ENCODE measurements at regions not wholly inside any gene's neighbourhood (a gene's known extent, or its start where the extent isn't known, plus 50 kb on each side); places are given as distances from the start of the nearest gene placed in this dataset.

DNA sequence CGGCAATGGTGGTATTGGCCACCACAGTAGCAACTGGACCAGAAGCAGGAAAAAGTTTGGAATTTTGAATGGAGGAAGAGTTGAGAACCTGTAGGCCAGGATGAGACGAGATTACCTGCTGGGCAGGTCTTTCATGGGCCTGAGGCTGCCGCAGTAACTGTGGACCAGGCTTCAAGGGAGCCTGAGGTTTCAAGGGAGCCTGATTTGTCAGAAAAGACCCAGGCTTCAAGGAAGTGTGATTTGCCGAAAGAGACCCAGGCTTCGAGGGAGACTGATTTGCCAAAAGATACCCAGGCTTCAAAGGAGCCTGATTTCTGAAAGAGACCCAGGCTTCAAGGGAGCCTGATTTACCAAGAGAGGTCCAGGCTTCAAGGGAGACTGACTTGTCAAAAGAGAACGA, 66.6 kb upstream of the ARL4D start:
- peaks cover 2% of the 10 kb centered on the region for H3K4me1 ChIP-seq (ENCODE audit: control insufficient read depth, insufficient read depth, low read depth, low read length)
- H3K27ac ChIP-seq (ENCODE audit: low read length, poor library complexity, severe bottlenecking): no peak overlapping the region
- no peaks in the 10 kb centered on the region for H3K79me1 ChIP-seq (replicated peaks; ENCODE audit: low read length, poor library complexity, severe bottlenecking)
- no peak overlapping the region for H3K14ac ChIP-seq (ENCODE audit: low read length in 2 of 2)
- H3K9me3 ChIP-seq (ENCODE audit: control insufficient read depth, low read length): no peaks in the 10 kb centered on the region
- H4K8ac ChIP-seq (ENCODE audit: low read length): no peak overlapping the region
- no peak overlapping the region for H2BK5ac ChIP-seq (ENCODE audit: low read depth, low read length, poor library complexity, severe bottlenecking)
- H3K36me3 ChIP-seq (ENCODE audit: control insufficient read depth in 1 of 2, insufficient read depth in 2 of 2, low read depth in 1 of 2, low read length in 2 of 2): no peaks in the 10 kb centered on the region
- no peak overlapping the region for H3K23ac ChIP-seq (ENCODE audit: low read length in 2 of 2)
- no peak overlapping the region for H2AFZ ChIP-seq (ENCODE audit: low read depth, low read length)
- H4K91ac ChIP-seq (ENCODE audit: low read length): no peak overlapping the region
- H3K9ac ChIP-seq (ENCODE audit: low read length): no peak overlapping the region
- no peak overlapping the region for H2BK120ac ChIP-seq (ENCODE audit: low read depth, low read length)
- no peak overlapping the region for H3K4me2 ChIP-seq (ENCODE audit: low read length, poor library complexity, severe bottlenecking)
- no peak overlapping the region for H3K4me3 ChIP-seq (ENCODE audit: insufficient read depth in 1 of 2, low read depth in 1 of 2, low read length in 2 of 2)
- peaks cover 0 to 5% of the 10 kb centered on the region in 2 experiments for H3K27me3 ChIP-seq (ENCODE audit: control insufficient read depth in 1 of 2, insufficient read depth in 1 of 2, low read length in 2 of 2)
- DNase-seq: no peak
- H2AK5ac ChIP-seq (ENCODE audit: low read length, severe bottlenecking): no peak overlapping the region
- H3K4ac ChIP-seq (ENCODE audit: low read depth in 1 of 2, low read length in 2 of 2): no peak overlapping the region
- 84% methylated on average over 6 of the region's 6 CpGs for WGBS
- H2BK15ac ChIP-seq (ENCODE audit: low read depth, poor library complexity, severe bottlenecking): no peak overlapping the region
- H3K18ac ChIP-seq (ENCODE audit: low read depth in 1 of 2, low read length in 2 of 2): no peak overlapping the region
- no peak overlapping the region for H2BK12ac ChIP-seq (ENCODE audit: low read length in 2 of 2)

- Histone ChIP-seq H3K4me2 (ENCODE audit: low read length, poor library complexity, severe bottlenecking) (no peak overlapping the region), H3K9me3 (ENCODE audit: control insufficient read depth, low read length) (no peaks in the 10 kb centered on the region), H3K36me3 (ENCODE audit: control insufficient read depth in 1 of 2, insufficient read depth in 2 of 2, low read depth in 1 of 2, low read length in 2 of 2) (no peaks in the 10 kb centered on the region), H2AFZ (ENCODE audit: low read depth, low read length) (no peak overlapping the region), H3K4me3 (ENCODE audit: insufficient read depth in 1 of 2, low read depth in 1 of 2, low read length in 2 of 2) (no peak overlapping the region), H2BK5ac (ENCODE audit: low read depth, low read length, poor library complexity, severe bottlenecking) (no peak overlapping the region), H2AK5ac (ENCODE audit: low read length, severe bottlenecking) (no peak overlapping the region), H3K23ac (ENCODE audit: low read length in 2 of 2) (no peak overlapping the region), H3K14ac (ENCODE audit: low read length in 2 of 2) (no peak overlapping the region), H2BK12ac (ENCODE audit: low read length in 2 of 2) (no peak overlapping the region), H3K9ac (ENCODE audit: low read length) (no peak overlapping the region), H2BK120ac (ENCODE audit: low read depth, low read length) (no peak overlapping the region), H3K18ac (ENCODE audit: low read depth in 1 of 2, low read length in 2 of 2) (no peak overlapping the region), H3K4ac (ENCODE audit: low read depth in 1 of 2, low read length in 2 of 2) (no peak overlapping the region), H3K79me1 (replicated peaks; ENCODE audit: low read length, poor library complexity, severe bottlenecking) (no peaks in the 10 kb centered on the region), H3K4me1 (ENCODE audit: control insufficient read depth, insufficient read depth, low read depth, low read length) (peaks cover 2% of the 10 kb centered on the region), H4K91ac (ENCODE audit: low read length) (no peak overlapping the region), H2BK15ac (ENCODE audit: low read depth, poor library complexity, severe bottlenecking) (no peak overlapping the region), H3K27ac (ENCODE audit: low read length, poor library complexity, severe bottlenecking) (no peak overlapping the region), H4K8ac (ENCODE audit: low read length) (no peak overlapping the region), H3K27me3 (ENCODE audit: control insufficient read depth in 1 of 2, insufficient read depth in 1 of 2, low read length in 2 of 2) (peaks cover 0 to 5% of the 10 kb centered on the region in 2 experiments)
- WGBS: 78% methylated on average over 11 of the region's 12 CpGs
- no peak for DNase-seq
These were observed 67.7 kb upstream of the ARL4D start for GRCh38 chr17:43330876-43331639.

- no peak overlapping the region for H3K27ac ChIP-seq (ENCODE audit: low read length, poor library complexity, severe bottlenecking)
- H3K9me3 ChIP-seq (ENCODE audit: control insufficient read depth, low read length): no peaks in the 10 kb centered on the region
- peaks cover 0 to 5% of the 10 kb centered on the region in 2 experiments for H3K27me3 ChIP-seq (ENCODE audit: control insufficient read depth in 1 of 2, insufficient read depth in 1 of 2, low read length in 2 of 2)
- H3K4me1 ChIP-seq (ENCODE audit: control insufficient read depth, insufficient read depth, low read depth, low read length): peaks cover 3% of the 10 kb centered on the region
- no peak overlapping the region for H2BK15ac ChIP-seq (ENCODE audit: low read depth, poor library complexity, severe bottlenecking)
- no peak overlapping the region for H2BK120ac ChIP-seq (ENCODE audit: low read depth, low read length)
- no peak for DNase-seq
- no peak overlapping the region for H3K9ac ChIP-seq (ENCODE audit: low read length)
- H3K14ac ChIP-seq (ENCODE audit: low read length in 2 of 2): no peak overlapping the region
- H3K4me3 ChIP-seq (ENCODE audit: insufficient read depth in 1 of 2, low read depth in 1 of 2, low read length in 2 of 2): no peak overlapping the region
- no peaks in the 10 kb centered on the region for H3K79me1 ChIP-seq (replicated peaks; ENCODE audit: low read length, poor library complexity, severe bottlenecking)
- 87% methylated on average over 6 of the region's 6 CpGs for WGBS
- no peak overlapping the region for H2BK5ac ChIP-seq (ENCODE audit: low read depth, low read length, poor library complexity, severe bottlenecking)
- H2AK5ac ChIP-seq (ENCODE audit: low read length, severe bottlenecking): no peak overlapping the region
- no peak overlapping the region for H4K91ac ChIP-seq (ENCODE audit: low read length)
- no peak overlapping the region for H3K4ac ChIP-seq (ENCODE audit: low read depth in 1 of 2, low read length in 2 of 2)
- H2BK12ac ChIP-seq (ENCODE audit: low read length in 2 of 2): no peak overlapping the region
- H3K23ac ChIP-seq (ENCODE audit: low read length in 2 of 2): no peak overlapping the region
- no peaks in the 10 kb centered on the region for H3K36me3 ChIP-seq (ENCODE audit: control insufficient read depth in 1 of 2, insufficient read depth in 2 of 2, low read depth in 1 of 2, low read length in 2 of 2)
- no peak overlapping the region for H4K8ac ChIP-seq (ENCODE audit: low read length)
- H3K4me2 ChIP-seq (ENCODE audit: low read length, poor library complexity, severe bottlenecking): no peak overlapping the region
- H2AFZ ChIP-seq (ENCODE audit: low read depth, low read length): no peak overlapping the region
- no peak overlapping the region for H3K18ac ChIP-seq (ENCODE audit: low read depth in 1 of 2, low read length in 2 of 2)
These were observed 69.6 kb upstream of the ARL4D start for GRCh38 chr17:43329183-43329582.

- no peaks in the 10 kb centered on the region for H3K79me1 ChIP-seq (replicated peaks; ENCODE audit: low read length, poor library complexity, severe bottlenecking)
- H3K4me2 ChIP-seq (ENCODE audit: low read length, poor library complexity, severe bottlenecking): no peak overlapping the region
- H3K27me3 ChIP-seq (ENCODE audit: control insufficient read depth in 1 of 2, insufficient read depth in 1 of 2, low read length in 2 of 2): peaks cover 0 to 5% of the 10 kb centered on the region in 2 experiments
- no peak for DNase-seq
- WGBS: 92% methylated on average over 3 of the region's 3 CpGs
- no peak overlapping the region for H2AFZ ChIP-seq (ENCODE audit: low read depth, low read length)
- no peak overlapping the region for H4K8ac ChIP-seq (ENCODE audit: low read length)
- no peak overlapping the region for H3K9ac ChIP-seq (ENCODE audit: low read length)
- no peak overlapping the region for H2BK5ac ChIP-seq (ENCODE audit: low read depth, low read length, poor library complexity, severe bottlenecking)
- H3K4me3 ChIP-seq (ENCODE audit: insufficient read depth in 1 of 2, low read depth in 1 of 2, low read length in 2 of 2): no peak overlapping the region
- H2BK12ac ChIP-seq (ENCODE audit: low read length in 2 of 2): no peak overlapping the region
- no peak overlapping the region for H3K14ac ChIP-seq (ENCODE audit: low read length in 2 of 2)
- no peaks in the 10 kb centered on the region for H3K36me3 ChIP-seq (ENCODE audit: control insufficient read depth in 1 of 2, insufficient read depth in 2 of 2, low read depth in 1 of 2, low read length in 2 of 2)
- no peak overlapping the region for H3K18ac ChIP-seq (ENCODE audit: low read depth in 1 of 2, low read length in 2 of 2)
- H2BK120ac ChIP-seq (ENCODE audit: low read depth, low read length): no peak overlapping the region
- no peak overlapping the region for H3K23ac ChIP-seq (ENCODE audit: low read length in 2 of 2)
- H2AK5ac ChIP-seq (ENCODE audit: low read length, severe bottlenecking): no peak overlapping the region
- H3K4me1 ChIP-seq (ENCODE audit: control insufficient read depth, insufficient read depth, low read depth, low read length): peaks cover 3% of the 10 kb centered on the region
- no peak overlapping the region for H3K4ac ChIP-seq (ENCODE audit: low read depth in 1 of 2, low read length in 2 of 2)
- H3K27ac ChIP-seq (ENCODE audit: low read length, poor library complexity, severe bottlenecking): no peak overlapping the region
- H4K91ac ChIP-seq (ENCODE audit: low read length): no peak overlapping the region
- H2BK15ac ChIP-seq (ENCODE audit: low read depth, poor library complexity, severe bottlenecking): no peak overlapping the region
- no peaks in the 10 kb centered on the region for H3K9me3 ChIP-seq (ENCODE audit: control insufficient read depth, low read length)
These were observed 70.1 kb upstream of the ARL4D start for GRCh38 chr17:43328650-43329049.

Measured in mesenchymal stem cell (in vitro differentiated cells and primary cell).